GM20000 (cell line): ENCODE measurements at regions not wholly inside any gene's neighbourhood (a gene's known extent, or its start where the extent isn't known, plus 50 kb on each side); places are given as distances from the start of the nearest gene placed in this dataset.

ENCODE experiments used
- DNase-seq: peaks from one replicate; pipeline ENCODE4 v3.0.0; 2012; ENCODE audit warnings: low spot score
- TF ChIP-seq, protein P1 (sequence below): IDR thresholded peaks from 2 replicates; pipeline ENCODE4 v1.5.1; 2012; ENCODE audit warnings: mild to moderate bottlenecking, control low read depth; ENCODE audit errors: extremely low read depth, missing control alignments

DNA sequence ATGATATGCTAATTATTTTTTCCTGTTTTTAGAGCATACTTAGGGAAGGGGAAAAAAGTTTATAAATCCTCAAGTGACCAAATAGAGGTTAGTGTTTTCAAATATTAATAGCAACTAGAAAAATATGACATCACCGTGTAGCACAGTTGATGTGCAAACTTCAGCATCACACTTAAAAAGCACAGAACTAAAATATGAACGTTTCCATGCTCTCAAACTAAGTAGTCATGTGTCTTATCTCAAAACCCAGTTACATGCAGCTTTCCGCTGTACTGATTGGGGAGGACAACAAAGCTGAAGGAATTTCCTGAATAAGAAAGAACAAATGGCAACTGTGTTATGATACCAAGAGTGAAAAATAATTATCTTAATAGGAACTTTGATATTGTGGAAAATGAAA, 903.7 kb downstream of the ADGRL2 start:
- TF ChIP-seq, protein P1, sequence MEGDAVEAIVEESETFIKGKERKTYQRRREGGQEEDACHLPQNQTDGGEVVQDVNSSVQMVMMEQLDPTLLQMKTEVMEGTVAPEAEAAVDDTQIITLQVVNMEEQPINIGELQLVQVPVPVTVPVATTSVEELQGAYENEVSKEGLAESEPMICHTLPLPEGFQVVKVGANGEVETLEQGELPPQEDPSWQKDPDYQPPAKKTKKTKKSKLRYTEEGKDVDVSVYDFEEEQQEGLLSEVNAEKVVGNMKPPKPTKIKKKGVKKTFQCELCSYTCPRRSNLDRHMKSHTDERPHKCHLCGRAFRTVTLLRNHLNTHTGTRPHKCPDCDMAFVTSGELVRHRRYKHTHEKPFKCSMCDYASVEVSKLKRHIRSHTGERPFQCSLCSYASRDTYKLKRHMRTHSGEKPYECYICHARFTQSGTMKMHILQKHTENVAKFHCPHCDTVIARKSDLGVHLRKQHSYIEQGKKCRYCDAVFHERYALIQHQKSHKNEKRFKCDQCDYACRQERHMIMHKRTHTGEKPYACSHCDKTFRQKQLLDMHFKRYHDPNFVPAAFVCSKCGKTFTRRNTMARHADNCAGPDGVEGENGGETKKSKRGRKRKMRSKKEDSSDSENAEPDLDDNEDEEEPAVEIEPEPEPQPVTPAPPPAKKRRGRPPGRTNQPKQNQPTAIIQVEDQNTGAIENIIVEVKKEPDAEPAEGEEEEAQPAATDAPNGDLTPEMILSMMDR = no peak
- DNase-seq = no peak

DNA sequence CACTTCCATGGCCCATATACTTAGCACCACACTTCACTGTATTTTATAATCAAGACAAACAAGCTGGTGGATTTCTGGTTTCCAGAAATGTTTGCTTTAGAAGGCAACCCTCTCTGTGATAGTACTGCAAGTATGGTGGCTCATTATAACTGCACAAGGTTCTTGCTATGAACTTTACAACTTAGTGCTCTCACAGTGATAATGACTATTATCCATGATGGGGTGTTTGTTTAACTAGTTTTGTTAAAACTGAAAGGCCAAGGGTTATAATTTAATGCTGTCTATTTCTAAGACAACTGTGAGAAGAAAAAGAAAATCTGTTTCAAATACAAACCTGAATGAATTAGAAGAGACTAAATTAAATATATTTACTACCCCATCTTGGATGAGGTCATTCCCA, 903.2 kb downstream of the ADGRL2 start:
- TF ChIP-seq, protein P1 = no peak
- no peak for DNase-seq

DNA sequence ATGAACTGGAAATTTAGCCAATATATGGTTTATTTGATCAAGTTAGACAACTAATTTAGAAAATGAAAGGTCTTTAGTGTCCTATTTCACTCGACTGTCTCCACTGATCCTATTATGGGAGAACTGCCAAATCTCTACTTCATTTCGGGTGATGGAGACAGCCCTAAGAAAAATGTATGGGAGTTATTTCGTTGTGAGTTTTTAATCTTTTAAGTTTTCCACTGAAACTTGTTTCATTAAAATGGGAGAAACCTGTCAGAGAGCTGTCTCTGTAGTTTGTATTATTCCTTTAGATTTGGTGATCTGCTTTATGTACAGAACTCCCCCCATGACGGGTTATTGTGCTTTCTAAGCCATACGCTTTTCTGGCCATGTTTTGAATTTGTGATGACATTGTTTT, 899.7 kb downstream of the ADGRL2 start:
- DNase-seq = no peak
- TF ChIP-seq, protein P1 = no peak

DNA sequence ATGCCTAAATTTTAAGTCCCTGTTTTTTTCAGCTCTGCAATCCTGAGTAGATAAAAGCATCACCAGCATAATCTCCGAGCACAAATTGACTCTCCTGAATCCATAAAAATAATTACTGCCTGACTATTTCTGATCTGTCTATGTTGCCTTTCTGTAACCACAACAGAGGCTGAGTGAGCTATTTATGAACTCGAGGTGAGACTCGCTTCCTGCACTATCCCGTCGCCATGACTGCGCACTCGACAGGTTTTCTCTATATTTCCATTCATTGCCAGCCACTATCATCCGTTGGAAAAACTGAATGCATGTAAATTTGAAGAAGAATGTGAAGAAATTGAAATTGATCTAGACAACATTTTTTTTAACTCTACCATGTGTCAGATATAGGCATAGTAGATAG, 897.2 kb downstream of the ADGRL2 start:
- TF ChIP-seq, protein P1 = no peak
- DNase-seq = no peak

DNA sequence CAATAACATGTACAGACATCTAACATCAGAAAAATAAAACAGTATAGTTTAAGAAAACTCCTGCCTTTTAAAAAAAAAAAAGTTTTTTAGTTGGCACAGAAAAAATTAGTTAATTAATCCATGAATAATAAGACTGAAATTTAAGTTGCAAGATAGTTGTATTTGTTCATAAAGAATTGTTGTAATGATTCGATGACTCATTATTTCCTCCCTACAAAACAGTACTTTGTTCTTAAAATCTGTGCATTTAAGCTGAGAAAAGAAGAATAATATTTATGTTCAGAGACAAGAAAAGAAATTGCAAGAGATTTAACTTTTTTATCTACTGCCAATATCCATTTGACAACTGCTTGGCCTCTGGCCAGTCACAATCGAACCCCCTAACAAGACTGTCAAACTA, 894.7 kb downstream of the ADGRL2 start:
- DNase-seq = no peak
- TF ChIP-seq, protein P1 = no peak

DNA sequence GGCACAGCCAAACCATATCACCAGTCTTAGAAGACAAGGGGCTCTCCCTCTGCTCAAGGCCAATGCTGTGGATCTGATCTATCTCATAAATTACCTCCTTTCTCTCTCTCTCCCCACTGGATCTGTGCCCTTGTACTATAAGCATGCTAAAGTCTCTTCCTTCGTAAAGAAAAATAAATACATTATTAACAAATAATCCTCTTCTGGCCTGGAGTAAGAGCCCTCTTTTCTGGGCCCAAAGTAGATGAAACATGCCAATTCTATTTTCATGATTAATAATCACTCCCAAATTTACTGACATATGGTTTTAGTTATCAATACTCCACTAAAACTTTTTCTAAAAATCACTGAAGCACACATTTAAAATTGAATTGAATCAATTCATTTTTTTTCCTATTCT, 889.7 kb downstream of the ADGRL2 start:
- TF ChIP-seq, protein P1 = no peak
- DNase-seq = no peak

DNA sequence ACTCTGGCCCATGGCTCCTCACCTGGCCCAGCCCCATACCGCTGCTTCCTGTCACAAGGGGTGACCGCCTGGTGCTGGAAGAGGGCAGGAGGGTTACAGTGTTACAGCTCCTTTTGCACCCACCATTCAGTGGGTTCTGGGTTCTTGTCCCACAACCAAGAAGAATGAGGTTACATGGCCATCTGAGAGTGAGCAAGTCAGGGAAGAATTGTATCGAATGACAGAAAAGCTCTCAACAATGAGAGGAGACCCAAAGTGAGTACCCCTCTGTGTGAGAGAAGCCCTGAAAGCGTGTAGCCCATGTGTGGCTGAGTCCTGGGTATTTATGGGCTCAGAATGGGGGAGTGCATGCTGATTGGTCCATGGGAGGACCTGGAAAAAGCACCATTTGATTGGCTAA, 888.5 kb downstream of the ADGRL2 start:
- DNase-seq = no peak
- TF ChIP-seq, protein P1 = no peak
